ENCODE measurements at regions not wholly inside any gene's neighbourhood (a gene's known extent, or its start where the extent isn't known, plus 50 kb on each side); places are given as distances from the start of the nearest gene placed in this dataset.
"Not testable (repeated sequence)": the region's sequence is repeated elsewhere in the genome, so short reads cannot be mapped to it uniquely, and the experiment has no call there.

- no peaks in the 10 kb centered on the region for H3K4me1 ChIP-seq (ENCODE audit: control insufficient read depth in 3 of 3, insufficient read depth in 2 of 3, low read depth in 1 of 3, low read length in 2 of 3)
- H3K4me3 ChIP-seq (ENCODE audit: low read depth in 1 of 3, low read length in 3 of 3), result no peak overlapping the region
- no peaks in the 10 kb centered on the region for H3K36me3 ChIP-seq (ENCODE audit: control insufficient read depth in 3 of 3, insufficient read depth in 2 of 3, low read depth in 1 of 3, low read length in 3 of 3)
- DNase-seq, result no peak
- H3K27me3 ChIP-seq (ENCODE audit: control insufficient read depth in 3 of 3, insufficient read depth in 3 of 3, low read length in 3 of 3), result peaks cover 0 to 5% (median 4%) of the 10 kb centered on the region in 3 donors
- 52 to 69% (median 60%) methylated on average over 13 of the region's 13 CpGs for WGBS, 3 donors
- H3K27ac ChIP-seq (ENCODE audit: low read depth in 1 of 3, low read length in 2 of 3), result no peak overlapping the region
- no peaks in the 10 kb centered on the region for H3K9me3 ChIP-seq (ENCODE audit: control insufficient read depth in 2 of 2, insufficient read depth in 1 of 2, low read depth in 1 of 2, low read length in 1 of 2)
- no peak for FAIRE-seq
Measured at GRCh38 chr19:29882719-29883105, 59.3 kb upstream of the URI1 start.

GRCh38 chr19:29884044-29884443 lies 58.0 kb upstream of the URI1 start:
- Histone ChIP-seq H3K9me3 (ENCODE audit: control insufficient read depth in 2 of 2, insufficient read depth in 1 of 2, low read depth in 1 of 2, low read length in 1 of 2) (no peaks in the 10 kb centered on the region), H3K4me1 (ENCODE audit: control insufficient read depth in 3 of 3, insufficient read depth in 2 of 3, low read depth in 1 of 3, low read length in 2 of 3) (no peaks in the 10 kb centered on the region), H3K4me3 (ENCODE audit: low read depth in 1 of 3, low read length in 3 of 3) (no peak overlapping the region), H3K27me3 (ENCODE audit: control insufficient read depth in 3 of 3, insufficient read depth in 3 of 3, low read length in 3 of 3) (peaks cover 0 to 5% (median under 1%) of the 10 kb centered on the region in 3 donors), H3K36me3 (ENCODE audit: control insufficient read depth in 3 of 3, insufficient read depth in 2 of 3, low read depth in 1 of 3, low read length in 3 of 3) (no peaks in the 10 kb centered on the region), H3K27ac (ENCODE audit: low read depth in 1 of 3, low read length in 2 of 3) (no peak overlapping the region)
- 79 to 93% (median 88%) methylated on average over 2 of the region's 2 CpGs for WGBS, 3 donors
- FAIRE-seq (no peak), DNase-seq (no peak)

GRCh38 chr19:29884466-29884865 lies 57.6 kb upstream of the URI1 start:
- H3K36me3 ChIP-seq (ENCODE audit: control insufficient read depth in 3 of 3, insufficient read depth in 2 of 3, low read depth in 1 of 3, low read length in 3 of 3), result no peaks in the 10 kb centered on the region
- no peaks in the 10 kb centered on the region for H3K4me1 ChIP-seq (ENCODE audit: control insufficient read depth in 3 of 3, insufficient read depth in 2 of 3, low read depth in 1 of 3, low read length in 2 of 3)
- no peak overlapping the region for H3K27ac ChIP-seq (ENCODE audit: low read depth in 1 of 3, low read length in 2 of 3)
- no peaks in the 10 kb centered on the region for H3K9me3 ChIP-seq (ENCODE audit: control insufficient read depth in 2 of 2, insufficient read depth in 1 of 2, low read depth in 1 of 2, low read length in 1 of 2)
- FAIRE-seq, result no peak
- no peak for DNase-seq
- no peak overlapping the region for H3K4me3 ChIP-seq (ENCODE audit: low read depth in 1 of 3, low read length in 3 of 3)
- 79 to 88% (median 87%) methylated on average over 9 of the region's 9 CpGs for WGBS, 3 donors
- H3K27me3 ChIP-seq (ENCODE audit: control insufficient read depth in 3 of 3, insufficient read depth in 3 of 3, low read length in 3 of 3), result peaks cover 0 to 5% (median 0%) of the 10 kb centered on the region in 3 donors

GRCh38 chr19:29886106-29886505 lies 55.9 kb upstream of the URI1 start:
- not testable (repeated sequence) for H3K4me1 ChIP-seq (ENCODE audit: control insufficient read depth in 3 of 3, insufficient read depth in 2 of 3, low read depth in 1 of 3, low read length in 2 of 3); H3K36me3 ChIP-seq (ENCODE audit: control insufficient read depth in 3 of 3, insufficient read depth in 2 of 3, low read depth in 1 of 3, low read length in 3 of 3); H3K4me3 ChIP-seq (ENCODE audit: low read depth in 1 of 3, low read length in 3 of 3); DNase-seq; H3K27ac ChIP-seq (ENCODE audit: low read depth in 1 of 3, low read length in 2 of 3); FAIRE-seq; H3K27me3 ChIP-seq (ENCODE audit: control insufficient read depth in 3 of 3, insufficient read depth in 3 of 3, low read length in 3 of 3); H3K9me3 ChIP-seq (ENCODE audit: control insufficient read depth in 2 of 2, insufficient read depth in 1 of 2, low read depth in 1 of 2, low read length in 1 of 2)
- WGBS, 3 donors, result 84 to 91% (median 86%) methylated on average over 7 of the region's 7 CpGs

GRCh38 chr19:29886586-29886985 lies 55.5 kb upstream of the URI1 start:
- WGBS, 3 donors, result 72 to 86% (median 74%) methylated on average over 6 of the region's 6 CpGs
- Histone ChIP-seq H3K27me3 (ENCODE audit: control insufficient read depth in 3 of 3, insufficient read depth in 3 of 3, low read length in 3 of 3) (peaks cover 0 to 3% (median 0%) of the 10 kb centered on the region in 3 donors), H3K9me3 (ENCODE audit: control insufficient read depth in 2 of 2, insufficient read depth in 1 of 2, low read depth in 1 of 2, low read length in 1 of 2) (no peaks in the 10 kb centered on the region), H3K4me3 (ENCODE audit: low read depth in 1 of 3, low read length in 3 of 3) (no peak overlapping the region), H3K4me1 (ENCODE audit: control insufficient read depth in 3 of 3, insufficient read depth in 2 of 3, low read depth in 1 of 3, low read length in 2 of 3) (no peaks in the 10 kb centered on the region), H3K36me3 (ENCODE audit: control insufficient read depth in 3 of 3, insufficient read depth in 2 of 3, low read depth in 1 of 3, low read length in 3 of 3) (no peaks in the 10 kb centered on the region), H3K27ac (ENCODE audit: low read depth in 1 of 3, low read length in 2 of 3) (no peak overlapping the region)
- DNase-seq (no peak), FAIRE-seq (no peak)

GRCh38 chr19:29887442-29887855 lies 54.6 kb upstream of the URI1 start:
- H3K4me3 ChIP-seq (ENCODE audit: low read depth in 1 of 3, low read length in 3 of 3), result no peak overlapping the region
- no peaks in the 10 kb centered on the region for H3K9me3 ChIP-seq (ENCODE audit: control insufficient read depth in 2 of 2, insufficient read depth in 1 of 2, low read depth in 1 of 2, low read length in 1 of 2)
- 2 to 17% (median 15%) methylated on average over 2 of the region's 2 CpGs for whole genome bisulfite sequencing, 3 donors
- no peak for DNase-seq
- no peak for FAIRE-seq
- no peaks in the 10 kb centered on the region for H3K36me3 ChIP-seq (ENCODE audit: control insufficient read depth in 3 of 3, insufficient read depth in 2 of 3, low read depth in 1 of 3, low read length in 3 of 3)
- no peaks in the 10 kb centered on the region for H3K4me1 ChIP-seq (ENCODE audit: control insufficient read depth in 3 of 3, insufficient read depth in 2 of 3, low read depth in 1 of 3, low read length in 2 of 3)
- H3K27ac ChIP-seq (ENCODE audit: low read depth in 1 of 3, low read length in 2 of 3), result no peak overlapping the region
- peaks cover 0 to 2% (median 0%) of the 10 kb centered on the region in 3 donors for H3K27me3 ChIP-seq (ENCODE audit: control insufficient read depth in 3 of 3, insufficient read depth in 3 of 3, low read length in 3 of 3)

- not testable (repeated sequence) for H3K36me3 ChIP-seq (ENCODE audit: control insufficient read depth in 3 of 3, insufficient read depth in 2 of 3, low read depth in 1 of 3, low read length in 3 of 3); H3K4me3 ChIP-seq (ENCODE audit: low read depth in 1 of 3, low read length in 3 of 3); H3K4me1 ChIP-seq (ENCODE audit: control insufficient read depth in 3 of 3, insufficient read depth in 2 of 3, low read depth in 1 of 3, low read length in 2 of 3); H3K27ac ChIP-seq (ENCODE audit: low read depth in 1 of 3, low read length in 2 of 3); DNase-seq; FAIRE-seq; H3K27me3 ChIP-seq (ENCODE audit: control insufficient read depth in 3 of 3, insufficient read depth in 3 of 3, low read length in 3 of 3); H3K9me3 ChIP-seq (ENCODE audit: control insufficient read depth in 2 of 2, insufficient read depth in 1 of 2, low read depth in 1 of 2, low read length in 1 of 2)
- WGBS, 3 donors, result 80 to 89% (median 89%) methylated on average over 3 of the region's 3 CpGs
Measured at GRCh38 chr19:29888047-29888446, 54.0 kb upstream of the URI1 start.

GRCh38 chr19:29889702-29890101 lies 52.3 kb upstream of the URI1 start:
- DNase-seq (no peak), FAIRE-seq (no peak)
- Histone ChIP-seq H3K27ac (ENCODE audit: low read depth in 1 of 3, low read length in 2 of 3) (no peak overlapping the region), H3K4me1 (ENCODE audit: control insufficient read depth in 3 of 3, insufficient read depth in 2 of 3, low read depth in 1 of 3, low read length in 2 of 3) (no peaks in the 10 kb centered on the region), H3K36me3 (ENCODE audit: control insufficient read depth in 3 of 3, insufficient read depth in 2 of 3, low read depth in 1 of 3, low read length in 3 of 3) (no peaks in the 10 kb centered on the region), H3K9me3 (ENCODE audit: control insufficient read depth in 2 of 2, insufficient read depth in 1 of 2, low read depth in 1 of 2, low read length in 1 of 2) (no peaks in the 10 kb centered on the region), H3K27me3 (ENCODE audit: control insufficient read depth in 3 of 3, insufficient read depth in 3 of 3, low read length in 3 of 3) (peaks cover 0 to 3% (median 0%) of the 10 kb centered on the region in 3 donors), H3K4me3 (ENCODE audit: low read depth in 1 of 3, low read length in 3 of 3) (no peak overlapping the region)

GRCh38 chr19:29890392-29890791 lies 51.6 kb upstream of the URI1 start:
- Histone ChIP-seq H3K9me3 (ENCODE audit: control insufficient read depth in 2 of 2, insufficient read depth in 1 of 2, low read depth in 1 of 2, low read length in 1 of 2) (no peaks in the 10 kb centered on the region), H3K36me3 (ENCODE audit: control insufficient read depth in 3 of 3, insufficient read depth in 2 of 3, low read depth in 1 of 3, low read length in 3 of 3) (no peaks in the 10 kb centered on the region), H3K27ac (ENCODE audit: low read depth in 1 of 3, low read length in 2 of 3) (no peak overlapping the region), H3K4me1 (ENCODE audit: control insufficient read depth in 3 of 3, insufficient read depth in 2 of 3, low read depth in 1 of 3, low read length in 2 of 3) (no peaks in the 10 kb centered on the region), H3K27me3 (ENCODE audit: control insufficient read depth in 3 of 3, insufficient read depth in 3 of 3, low read length in 3 of 3) (peaks cover 0 to 3% (median 0%) of the 10 kb centered on the region in 3 donors), H3K4me3 (ENCODE audit: low read depth in 1 of 3, low read length in 3 of 3) (no peak overlapping the region)
- 86 to 100% (median 98%) methylated on average over 1 of the region's 1 CpG for WGBS, 3 donors
- DNase-seq, result no peak
- no peak for FAIRE-seq
